IPS DF 6.9 (cell line): ENCODE measurements at regions not wholly inside any gene's neighbourhood (a gene's known extent, or its start where the extent isn't known, plus 50 kb on each side); places are given as distances from the start of the nearest gene placed in this dataset.

Source experiments
- DNase-seq: peaks from one replicate; pipeline ENCODE4 v3.0.0-alpha.2; 2013; ENCODE audit warnings: low read depth, low spot score
- H3K27ac ChIP-seq: one replicate; pipeline ENCODE4 v1.5.1; 2013; ENCODE audit warnings: low read length, control low read depth
- H3K27me3 ChIP-seq: 2 replicates; pipeline ENCODE4 v1.6.1; 2013; ENCODE audit warnings: mild to moderate bottlenecking, low read length; ENCODE audit not compliant: control insufficient read depth, insufficient read depth
- H3K36me3 ChIP-seq: 2 replicates; pipeline ENCODE4 v1.6.1; 2013; ENCODE audit warnings: low read length; ENCODE audit not compliant: control insufficient read depth, insufficient read depth
- H3K4me1 ChIP-seq: 2 replicates; pipeline ENCODE4 v1.6.1; 2013; ENCODE audit warnings: low read length; ENCODE audit not compliant: control insufficient read depth, insufficient read depth
- H3K4me3 ChIP-seq: 2 replicates; pipeline ENCODE4 v1.5.1; 2013; ENCODE audit warnings: mild to moderate bottlenecking, low read length
- H3K9me3 ChIP-seq: 2 replicates; pipeline ENCODE4 v1.6.1; 2013; ENCODE audit warnings: low read length, inconsistent platforms; ENCODE audit not compliant: control insufficient read depth, insufficient read depth
- WGBS: extraction: QIAGEN DNeasy Blood & Tissue Kit; methylation state at CpG from one replicate; pipeline ENCODE4 v1.1.7; 2013; ENCODE audit warnings: mixed read lengths, missing lambda C conversion rate; ENCODE audit not compliant: insufficient read length, insufficient coverage; 5-methylcytosine and 5-hydroxymethylcytosine counted together

GRCh38 chr10:123346581-123346980, 192.4 kb downstream of the BUB3 start:
- DNase-seq = no peak
- no peaks in the 10 kb centered on the region; the same call in 1 of the 2 replicates for H3K4me1 ChIP-seq
- no CpG with 5 or more reads among the region's 1 CpG for WGBS
- no peak overlapping the region for H3K27ac ChIP-seq
- H3K27me3 ChIP-seq = no peaks in the 10 kb centered on the region
- H3K36me3 ChIP-seq = no peaks in the 10 kb centered on the region
- no peak overlapping the region for H3K4me3 ChIP-seq
- H3K9me3 ChIP-seq = no peaks in the 10 kb centered on the region

- WGBS = no CpG with 5 or more reads among the region's 19 CpGs
- Histone ChIP-seq H3K9me3 (no peaks in the 10 kb centered on the region), H3K27me3 (no peaks in the 10 kb centered on the region), H3K4me1 (no peaks in the 10 kb centered on the region; the same call in 1 of the 2 replicates), H3K27ac (no peak overlapping the region), H3K4me3 (no peak overlapping the region), H3K36me3 (no peaks in the 10 kb centered on the region)
- DNase-seq = no peak
Observed at GRCh38 chr10:123348691-123349572, 194.7 kb downstream of the BUB3 start.

GRCh38 chr10:123351715-123352114, 197.5 kb downstream of the BUB3 start:
- no peaks in the 10 kb centered on the region for H3K27me3 ChIP-seq
- H3K4me1 ChIP-seq = no peaks in the 10 kb centered on the region
- WGBS = no CpG with 5 or more reads among the region's 17 CpGs
- H3K9me3 ChIP-seq = no peaks in the 10 kb centered on the region
- no peak overlapping the region for H3K27ac ChIP-seq
- no peak for DNase-seq
- H3K4me3 ChIP-seq = no peak overlapping the region
- no peaks in the 10 kb centered on the region for H3K36me3 ChIP-seq

- Histone ChIP-seq H3K36me3 (no peaks in the 10 kb centered on the region), H3K9me3 (no peaks in the 10 kb centered on the region), H3K27ac (no peak overlapping the region), H3K4me1 (no peaks in the 10 kb centered on the region), H3K4me3 (no peak overlapping the region), H3K27me3 (no peaks in the 10 kb centered on the region)
- no peak for DNase-seq
- no CpG with 5 or more reads among the region's 7 CpGs for WGBS
Observed at GRCh38 chr10:123354521-123354920, 200.3 kb downstream of the BUB3 start.

- Histone ChIP-seq H3K4me1 (no peaks in the 10 kb centered on the region), H3K4me3 (no peak overlapping the region), H3K27ac (no peak overlapping the region), H3K36me3 (no peaks in the 10 kb centered on the region), H3K27me3 (no peaks in the 10 kb centered on the region), H3K9me3 (no peaks in the 10 kb centered on the region)
- no peak for DNase-seq
- WGBS = no CpG with 5 or more reads among the region's 6 CpGs
Observed at GRCh38 chr10:123355748-123356481, 201.7 kb downstream of the BUB3 start.

DNA sequence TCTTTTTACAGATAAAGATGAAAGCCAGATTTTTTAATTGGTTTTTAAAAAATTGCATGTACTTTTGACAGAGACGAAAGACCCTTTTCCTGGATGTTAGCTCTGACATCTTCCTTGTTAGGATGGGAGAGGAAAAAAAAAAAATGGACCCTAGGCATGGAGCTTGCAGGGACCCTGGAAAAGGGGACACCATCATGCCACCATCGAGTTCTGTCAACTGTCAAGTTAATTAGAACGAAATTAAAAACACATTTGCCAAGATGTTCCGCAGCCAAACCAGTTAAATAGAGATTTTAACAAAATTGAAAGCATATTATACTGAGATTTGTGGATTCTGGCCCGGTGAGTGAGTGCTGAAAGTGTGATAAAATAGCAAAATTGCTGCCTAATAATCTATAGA, 202.6 kb downstream of the BUB3 start:
- no peak for DNase-seq
- H3K4me3 ChIP-seq = no peak overlapping the region
- no peak overlapping the region for H3K27ac ChIP-seq
- no peaks in the 10 kb centered on the region for H3K36me3 ChIP-seq
- H3K27me3 ChIP-seq = no peaks in the 10 kb centered on the region
- no CpG with 5 or more reads among the region's 5 CpGs for WGBS
- no peaks in the 10 kb centered on the region for H3K4me1 ChIP-seq
- no peaks in the 10 kb centered on the region for H3K9me3 ChIP-seq

- Histone ChIP-seq H3K4me1 (no peaks in the 10 kb centered on the region), H3K36me3 (no peaks in the 10 kb centered on the region), H3K9me3 (no peaks in the 10 kb centered on the region), H3K27ac (no peak overlapping the region), H3K27me3 (no peaks in the 10 kb centered on the region), H3K4me3 (no peak overlapping the region)
- WGBS = no CpG with 5 or more reads among the region's 17 CpGs
- no peak for DNase-seq
Observed at GRCh38 chr10:123357421-123357930, 203.3 kb downstream of the BUB3 start.

DNA sequence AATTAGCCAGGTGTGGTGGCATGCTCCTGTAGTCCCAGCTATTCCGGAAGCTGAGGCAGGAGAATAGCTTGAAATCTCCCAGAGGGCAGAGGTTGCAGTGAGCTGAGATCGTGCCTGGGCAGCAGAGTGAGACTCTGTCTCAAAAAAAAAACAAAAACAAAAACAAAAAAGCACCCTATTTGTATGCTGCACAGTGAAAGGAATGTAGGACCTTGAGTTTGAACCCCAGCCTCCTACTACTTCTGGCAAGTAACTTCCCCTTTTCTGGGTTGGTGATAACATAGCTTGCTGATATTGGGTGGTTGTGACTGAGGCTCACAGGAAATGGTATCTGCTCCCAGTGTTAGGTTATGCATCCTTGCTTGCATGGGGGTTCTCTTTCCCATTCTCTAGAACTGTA, 205.3 kb downstream of the BUB3 start:
- H3K4me1 ChIP-seq = no peaks in the 10 kb centered on the region
- no peak for DNase-seq
- no peak overlapping the region for H3K27ac ChIP-seq
- no peaks in the 10 kb centered on the region for H3K27me3 ChIP-seq
- H3K36me3 ChIP-seq = no peaks in the 10 kb centered on the region
- no peaks in the 10 kb centered on the region for H3K9me3 ChIP-seq
- WGBS = no CpG with 5 or more reads among the region's 2 CpGs
- no peak overlapping the region for H3K4me3 ChIP-seq

DNA sequence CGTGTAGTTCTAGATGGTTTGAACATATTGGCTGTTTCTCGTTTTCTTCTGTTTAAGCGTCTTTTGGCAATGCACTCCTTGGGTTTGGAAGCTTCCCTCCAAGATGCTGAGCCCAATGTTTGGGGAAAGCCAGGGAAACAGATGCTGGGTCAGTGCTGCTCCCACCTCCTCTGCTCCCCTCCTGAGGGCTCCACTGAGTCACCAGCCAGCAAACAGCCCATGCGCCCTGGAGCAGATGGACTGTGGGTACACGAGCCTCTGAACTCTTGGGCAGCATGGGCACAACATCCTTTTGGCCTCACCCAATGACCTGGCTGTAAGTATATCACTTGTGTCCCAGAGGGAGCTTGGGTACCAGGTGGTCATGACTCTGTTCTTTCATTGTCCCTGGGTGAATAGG, 207.6 kb downstream of the BUB3 start:
- H3K9me3 ChIP-seq = no peaks in the 10 kb centered on the region
- no peaks in the 10 kb centered on the region for H3K36me3 ChIP-seq
- no peak for DNase-seq
- WGBS = no CpG with 5 or more reads among the region's 5 CpGs
- H3K27me3 ChIP-seq = no peaks in the 10 kb centered on the region
- no peaks in the 10 kb centered on the region for H3K4me1 ChIP-seq
- no peak overlapping the region for H3K27ac ChIP-seq
- no peak overlapping the region for H3K4me3 ChIP-seq

GRCh38 chr10:123367195-123367594, 213.0 kb downstream of the BUB3 start:
- Histone ChIP-seq H3K27me3 (no peaks in the 10 kb centered on the region), H3K9me3 (no peaks in the 10 kb centered on the region), H3K4me1 (no peaks in the 10 kb centered on the region), H3K4me3 (no peak overlapping the region), H3K27ac (no peak overlapping the region), H3K36me3 (no peaks in the 10 kb centered on the region)
- no peak for DNase-seq
- WGBS = 100% methylated on average over 1 of the region's 4 CpGs
